ENCODE measurements at regions not wholly inside any gene's neighbourhood (a gene's known extent, or its start where the extent isn't known, plus 50 kb on each side); places are given as distances from the start of the nearest gene placed in this dataset.

DNA sequence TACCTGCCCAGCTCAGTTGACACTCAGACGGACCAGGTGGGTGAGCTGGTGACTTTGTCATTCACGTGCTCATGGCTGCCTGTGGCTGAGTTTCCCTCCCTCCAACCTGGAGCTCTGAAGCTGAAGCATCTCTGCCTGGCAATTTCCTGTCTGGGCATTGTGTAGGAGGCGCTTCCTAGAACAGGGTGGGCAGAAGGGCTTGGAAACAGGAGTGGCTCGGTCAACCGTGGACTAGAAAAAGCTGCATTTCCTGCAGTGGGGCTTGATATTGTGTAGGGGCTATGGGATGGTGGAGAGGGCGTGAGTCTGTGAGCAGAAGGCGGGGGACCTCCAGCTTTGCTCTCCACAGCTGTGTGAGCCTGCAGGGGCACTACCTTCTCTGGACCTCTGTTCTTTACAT lies 278.3 kb downstream of the TEX29 start (continued):
- TF ChIP-seq, protein P1, sequence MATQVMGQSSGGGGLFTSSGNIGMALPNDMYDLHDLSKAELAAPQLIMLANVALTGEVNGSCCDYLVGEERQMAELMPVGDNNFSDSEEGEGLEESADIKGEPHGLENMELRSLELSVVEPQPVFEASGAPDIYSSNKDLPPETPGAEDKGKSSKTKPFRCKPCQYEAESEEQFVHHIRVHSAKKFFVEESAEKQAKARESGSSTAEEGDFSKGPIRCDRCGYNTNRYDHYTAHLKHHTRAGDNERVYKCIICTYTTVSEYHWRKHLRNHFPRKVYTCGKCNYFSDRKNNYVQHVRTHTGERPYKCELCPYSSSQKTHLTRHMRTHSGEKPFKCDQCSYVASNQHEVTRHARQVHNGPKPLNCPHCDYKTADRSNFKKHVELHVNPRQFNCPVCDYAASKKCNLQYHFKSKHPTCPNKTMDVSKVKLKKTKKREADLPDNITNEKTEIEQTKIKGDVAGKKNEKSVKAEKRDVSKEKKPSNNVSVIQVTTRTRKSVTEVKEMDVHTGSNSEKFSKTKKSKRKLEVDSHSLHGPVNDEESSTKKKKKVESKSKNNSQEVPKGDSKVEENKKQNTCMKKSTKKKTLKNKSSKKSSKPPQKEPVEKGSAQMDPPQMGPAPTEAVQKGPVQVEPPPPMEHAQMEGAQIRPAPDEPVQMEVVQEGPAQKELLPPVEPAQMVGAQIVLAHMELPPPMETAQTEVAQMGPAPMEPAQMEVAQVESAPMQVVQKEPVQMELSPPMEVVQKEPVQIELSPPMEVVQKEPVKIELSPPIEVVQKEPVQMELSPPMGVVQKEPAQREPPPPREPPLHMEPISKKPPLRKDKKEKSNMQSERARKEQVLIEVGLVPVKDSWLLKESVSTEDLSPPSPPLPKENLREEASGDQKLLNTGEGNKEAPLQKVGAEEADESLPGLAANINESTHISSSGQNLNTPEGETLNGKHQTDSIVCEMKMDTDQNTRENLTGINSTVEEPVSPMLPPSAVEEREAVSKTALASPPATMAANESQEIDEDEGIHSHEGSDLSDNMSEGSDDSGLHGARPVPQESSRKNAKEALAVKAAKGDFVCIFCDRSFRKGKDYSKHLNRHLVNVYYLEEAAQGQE (IDR thresholded peaks at IDR 0.05; ENCODE audit: borderline replicate concordance), result no peak
- no peak for TF ChIP-seq SMC3 (conservative IDR thresholded peaks at IDR 0.05; ENCODE audit: poor library complexity)

- H3K27ac ChIP-seq (ENCODE audit: low read length), result no peak overlapping the region
- H3K36me3 ChIP-seq (ENCODE audit: insufficient read depth, low read length), result no peaks in the 10 kb centered on the region
- no peak overlapping the region for H2AFZ ChIP-seq (ENCODE audit: low read depth, low read length)
- no peaks in the 10 kb centered on the region for H3K9me3 ChIP-seq (ENCODE audit: low read length)
- no peak overlapping the region for H3K4me3 ChIP-seq (ENCODE audit: low read length)
- TF ChIP-seq CTCF (IDR thresholded peaks at IDR 0.05; ENCODE audit: poor library complexity, severe bottlenecking), result no peak
- TF ChIP-seq, protein P1 (IDR thresholded peaks at IDR 0.05; ENCODE audit: borderline replicate concordance), result no peak
- no peak for TF ChIP-seq EZH2 (IDR thresholded peaks at IDR 0.05; ENCODE audit: borderline replicate concordance, insufficient read depth, low read length, poor library complexity, severe bottlenecking)
- TF ChIP-seq POLR2AphosphoS5 (IDR thresholded peaks at IDR 0.05), result no peak
- TF ChIP-seq MXI1 (conservative IDR thresholded peaks at IDR 0.05; ENCODE audit: poor library complexity, severe bottlenecking), result no peak
- no peak for TF ChIP-seq EP300 (conservative IDR thresholded peaks at IDR 0.05; ENCODE audit: poor library complexity, severe bottlenecking)
- TF ChIP-seq TAF1 (IDR thresholded peaks at IDR 0.05; ENCODE audit: low read depth), result no peak
- no peak for TF ChIP-seq RAD21 (conservative IDR thresholded peaks at IDR 0.05)
- TF ChIP-seq SMC3 (conservative IDR thresholded peaks at IDR 0.05; ENCODE audit: poor library complexity), result no peak
- H3K79me2 ChIP-seq (replicated peaks; ENCODE audit: insufficient read depth, low read length), result no peaks in the 10 kb centered on the region
- H4K20me1 ChIP-seq (ENCODE audit: insufficient read depth), result no peaks in the 10 kb centered on the region
- H3K9me2 ChIP-seq (ENCODE audit: insufficient read depth, low read length), result no peaks in the 10 kb centered on the region
- H3K9ac ChIP-seq (ENCODE audit: low read length), result no peak overlapping the region
- H3K4me2 ChIP-seq (ENCODE audit: low read length), result no peak overlapping the region
- H3K27me3 ChIP-seq (ENCODE audit: insufficient read depth, low read depth, low read length), result no peaks in the 10 kb centered on the region
- no peaks in the 10 kb centered on the region for H3F3A ChIP-seq (ENCODE audit: insufficient read depth, low read length, poor library complexity, severe bottlenecking)
Observed at GRCh38 chr13:111599791-111600190, 279.3 kb downstream of the TEX29 start.
